PC-9 (cell line): ENCODE measurements at regions not wholly inside any gene's neighbourhood (a gene's known extent, or its start where the extent isn't known, plus 50 kb on each side); places are given as distances from the start of the nearest gene placed in this dataset.

Experiments used
- BruUV-seq: library from RNA; stranded (reverse); fragments of 400-500 nt; replicated peaks from 2 replicates; lab custom pipeline; 2021; lab: Mats Ljungman, UMichigan
- CTCF ChIA-PET: fragments of 300-600 bp; sonication (Branson Sonifier 250); formaldehyde crosslinking; loops from one replicate; lab custom pipeline; 2022; ENCODE audit warnings: antibody characterized with exemption; lab: Charles Lee
- POLR2A ChIA-PET: fragments of 300-600 bp; sonication (Branson Sonifier 250); formaldehyde crosslinking; loops from one replicate; lab custom pipeline; 2022; ENCODE audit warnings: antibody characterized with exemption; ENCODE audit not compliant: unreplicated experiment; lab: Charles Lee
- DNase-seq, 2 experiments: peaks; one replicate each; pipeline versions ENCODE4 v3.0.0 to v3.0.0-alpha.2; 2015 to 2022; ENCODE audit warnings: mixed read lengths in 1 of 2
- H2AFZ ChIP-seq: fragments of 200-600 bp; sonication (generic); 2 replicates; pipeline ENCODE4 v1.8.1; 2017; ENCODE audit warnings: antibody characterized with exemption
- H3F3A ChIP-seq: fragments of 200-600 bp; sonication (generic); 2 replicates; pipeline ENCODE4 v1.8.1; 2017; ENCODE audit warnings: antibody characterized with exemption, mild to moderate bottlenecking, low read depth; ENCODE audit not compliant: insufficient read depth
- H3K27ac ChIP-seq: fragments of 200-600 bp; sonication (generic); 2 replicates; pipeline ENCODE4 v1.6.1; 2016; ENCODE audit warnings: mixed run types
- H3K27me3 ChIP-seq: fragments of 200-600 bp; sonication (generic); 2 replicates; pipeline ENCODE4 v1.6.1; 2016; ENCODE audit warnings: low read depth, mixed run types; ENCODE audit not compliant: insufficient read depth
- H3K36me3 ChIP-seq: fragments of 200-600 bp; sonication (generic); 2 replicates; pipeline ENCODE4 v1.6.1; 2016; ENCODE audit warnings: low read depth, mixed run types
- H3K4me1 ChIP-seq: fragments of 200-600 bp; sonication (generic); replicated peaks from 2 replicates; pipeline ENCODE4 v1.6.1; 2016; ENCODE audit warnings: mixed run types; ENCODE audit not compliant: insufficient read depth
- H3K4me2 ChIP-seq: fragments of 200-600 bp; sonication (generic); 2 replicates; pipeline ENCODE4 v1.6.1; 2017; ENCODE audit warnings: mixed run types
- H3K4me3 ChIP-seq: fragments of 200-600 bp; sonication (generic); 2 replicates; pipeline ENCODE4 v1.6.1; 2016; ENCODE audit warnings: mixed run types
- H3K79me2 ChIP-seq: fragments of 200-600 bp; sonication (generic); 2 replicates; pipeline ENCODE4 v1.6.1; 2017; ENCODE audit warnings: low read depth, mixed run types
- H3K9me2 ChIP-seq: fragments of 200-600 bp; sonication (generic); 2 replicates; pipeline ENCODE4 v1.8.1; 2017; ENCODE audit warnings: mild to moderate bottlenecking; ENCODE audit not compliant: insufficient read depth
- H3K9me3 ChIP-seq: fragments of 200-600 bp; sonication (generic); 2 replicates; pipeline ENCODE4 v1.8.1; 2016; ENCODE audit warnings: low read depth; ENCODE audit not compliant: insufficient read depth
- H4K20me1 ChIP-seq: fragments of 200-600 bp; sonication (generic); 2 replicates; pipeline ENCODE4 v1.8.1; 2017; ENCODE audit not compliant: insufficient read depth
- CTCF ChIP-seq: fragments of 200-600 bp; sonication (generic); conservative IDR thresholded peaks from 2 replicates; pipeline ENCODE4 v1.6.1; 2017; ENCODE audit warnings: mixed run types, antibody characterized with exemption, mild to moderate bottlenecking, moderate library complexity
- EZH2 ChIP-seq: fragments of 200-600 bp; sonication (generic); IDR thresholded peaks from 2 replicates; pipeline ENCODE4 v1.8.0; 2017; ENCODE audit warnings: antibody characterized with exemption, low read depth
- intact Hi-C: fragments of 100-400 bp; cut with micrococcal nuclease; formaldehyde crosslinking; loops from one replicate; pipeline ENCODE4 v1.10.0; 2022; ENCODE audit not compliant: unreplicated experiment

GRCh38 chr5:86763929-86764328, 146.2 kb downstream of the COX7C start:
- no peaks in the 10 kb centered on the region for H3K36me3 ChIP-seq
- intact Hi-C loops, result no loop called here

GRCh38 chr5:86765778-86766502, 148.2 kb downstream of the COX7C start:
- Histone ChIP-seq H3K4me3 (no peak overlapping the region), H3K27me3 (no peaks in the 10 kb centered on the region), H3K9me2 (no peaks in the 10 kb centered on the region), H3K4me2 (no peak overlapping the region), H3F3A (no peaks in the 10 kb centered on the region), H2AFZ (no peak overlapping the region), H4K20me1 (no peaks in the 10 kb centered on the region), H3K79me2 (no peaks in the 10 kb centered on the region), H3K27ac (no peak overlapping the region), H3K36me3 (no peaks in the 10 kb centered on the region), H3K9me3 (no peaks in the 10 kb centered on the region), H3K4me1 (no peaks in the 10 kb centered on the region)
- TF ChIP-seq EZH2, result no peak
- intact Hi-C loops, result no loop called here
- POLR2A ChIA-PET, result no interaction called here
- DNase-seq, result no peak
- CTCF ChIA-PET, result no interaction called here
- BruUV-seq, result no TSS peak

More at GRCh38 chr5:86763929-86764328, 146.2 kb downstream of the COX7C start:
- Histone ChIP-seq H4K20me1 (no peaks in the 10 kb centered on the region), H3K27ac (no peak overlapping the region), H2AFZ (no peak overlapping the region), H3K79me2 (no peaks in the 10 kb centered on the region), H3K27me3 (no peaks in the 10 kb centered on the region), H3K4me1 (no peaks in the 10 kb centered on the region), H3K9me3 (no peaks in the 10 kb centered on the region), H3K9me2 (no peaks in the 10 kb centered on the region), H3K4me3 (no peak overlapping the region), H3K4me2 (no peak overlapping the region), H3F3A (no peaks in the 10 kb centered on the region)
- DNase-seq, result no peak
- no TSS peak for BruUV-seq
- POLR2A ChIA-PET, result no interaction called here
- no peak for TF ChIP-seq CTCF
- no peak for TF ChIP-seq EZH2
- CTCF ChIA-PET, result no interaction called here

- CTCF ChIA-PET, result no interaction called here
- Histone ChIP-seq H3K9me2 (no peaks in the 10 kb centered on the region), H3K4me1 (no peaks in the 10 kb centered on the region), H4K20me1 (no peaks in the 10 kb centered on the region), H3K4me2 (no peak overlapping the region), H3K4me3 (no peak overlapping the region), H2AFZ (no peak overlapping the region), H3K9me3 (no peaks in the 10 kb centered on the region), H3F3A (no peaks in the 10 kb centered on the region), H3K27ac (no peak overlapping the region), H3K79me2 (no peaks in the 10 kb centered on the region), H3K36me3 (no peaks in the 10 kb centered on the region), H3K27me3 (no peaks in the 10 kb centered on the region)
- no peak for TF ChIP-seq EZH2
- no peak for TF ChIP-seq CTCF
- intact Hi-C loops, result no loop called here
- POLR2A ChIA-PET, result no interaction called here
- no TSS peak for BruUV-seq
- no peak for DNase-seq
Observed at GRCh38 chr5:86768699-86769202, 151.0 kb downstream of the COX7C start.
